MM.1S (cell line): ENCODE measurements at regions not wholly inside any gene's neighbourhood (a gene's known extent, or its start where the extent isn't known, plus 50 kb on each side); places are given as distances from the start of the nearest gene placed in this dataset.

Experiments used
- EZH2 ChIP-seq: fragments of 300-600 bp; sonication (generic); optimal IDR thresholded peaks from 2 replicates; pipeline ENCODE3; 2017; ENCODE audit warnings: low read depth, mild to moderate bottlenecking, antibody characterized with exemption, low read length, mixed read lengths
- EZH2phosphoT487 ChIP-seq: fragments of 300-600 bp; sonication (generic); IDR thresholded peaks from 2 replicates; pipeline ENCODE4 v1.6.1; 2018; ENCODE audit warnings: antibody characterized with exemption, low read length
- TF ChIP-seq, protein P1 (sequence below): fragments of 300-600 bp; sonication (generic); IDR thresholded peaks from 2 replicates; pipeline ENCODE4 v1.5.1; 2016; ENCODE audit warnings: antibody characterized with exemption, low read length, mixed read lengths

DNA sequence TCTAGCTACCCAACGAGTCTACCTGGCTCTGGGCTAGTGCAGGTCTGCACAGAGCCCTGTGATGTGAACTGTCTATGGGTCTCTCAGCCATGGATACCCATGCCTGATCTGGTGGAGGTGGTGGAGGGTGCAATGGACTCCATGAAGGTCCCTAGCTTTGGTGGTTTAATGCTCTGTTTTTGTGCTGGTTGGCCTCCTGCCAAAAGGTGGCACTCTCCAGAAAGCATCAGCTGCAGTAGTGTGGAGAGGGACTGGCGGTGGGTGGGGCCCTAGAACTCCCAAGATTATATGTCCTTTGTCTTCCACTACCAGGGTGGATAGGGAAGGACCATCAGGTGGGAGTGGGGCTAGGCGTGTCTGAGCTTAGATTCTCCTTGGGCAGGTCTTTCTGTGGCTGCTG, 290.1 kb downstream of the AGTPBP1 start:
- no peak for TF ChIP-seq EZH2
- TF ChIP-seq, protein P1, sequence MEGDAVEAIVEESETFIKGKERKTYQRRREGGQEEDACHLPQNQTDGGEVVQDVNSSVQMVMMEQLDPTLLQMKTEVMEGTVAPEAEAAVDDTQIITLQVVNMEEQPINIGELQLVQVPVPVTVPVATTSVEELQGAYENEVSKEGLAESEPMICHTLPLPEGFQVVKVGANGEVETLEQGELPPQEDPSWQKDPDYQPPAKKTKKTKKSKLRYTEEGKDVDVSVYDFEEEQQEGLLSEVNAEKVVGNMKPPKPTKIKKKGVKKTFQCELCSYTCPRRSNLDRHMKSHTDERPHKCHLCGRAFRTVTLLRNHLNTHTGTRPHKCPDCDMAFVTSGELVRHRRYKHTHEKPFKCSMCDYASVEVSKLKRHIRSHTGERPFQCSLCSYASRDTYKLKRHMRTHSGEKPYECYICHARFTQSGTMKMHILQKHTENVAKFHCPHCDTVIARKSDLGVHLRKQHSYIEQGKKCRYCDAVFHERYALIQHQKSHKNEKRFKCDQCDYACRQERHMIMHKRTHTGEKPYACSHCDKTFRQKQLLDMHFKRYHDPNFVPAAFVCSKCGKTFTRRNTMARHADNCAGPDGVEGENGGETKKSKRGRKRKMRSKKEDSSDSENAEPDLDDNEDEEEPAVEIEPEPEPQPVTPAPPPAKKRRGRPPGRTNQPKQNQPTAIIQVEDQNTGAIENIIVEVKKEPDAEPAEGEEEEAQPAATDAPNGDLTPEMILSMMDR, result no peak
- no peak for TF ChIP-seq EZH2phosphoT487
